Right atrium auricular region (tissue), 2 donors: ENCODE measurements at regions not wholly inside any gene's neighbourhood (a gene's known extent, or its start where the extent isn't known, plus 50 kb on each side); places are given as distances from the start of the nearest gene placed in this dataset.

ENCODE experiments used
- DNase-seq: peaks from one replicate; pipeline ENCODE4 v3.0.0-alpha.2; 2019; ENCODE audit warnings: low spot score
- H3K27ac ChIP-seq, 2 donors: fragments of 200-600 bp; sonication (generic); 1 replicate in 1 of 2; 2 replicates in 1 of 2; pipeline ENCODE4 v1.5.1; 2016 to 2019
- H3K27me3 ChIP-seq, 2 donors: fragments of 200-600 bp; sonication (generic); one replicate each; pipeline versions ENCODE4 v1.5.1 to v1.6.0; 2017 to 2019
- H3K36me3 ChIP-seq: fragments of 200-600 bp; sonication (generic); one replicate; pipeline ENCODE4 v1.5.1; 2016
- H3K4me1 ChIP-seq, 2 donors: fragments of 200-600 bp; sonication (generic); one replicate each; pipeline versions ENCODE4 v1.5.1 to v1.6.0; 2017 to 2019
- H3K4me3 ChIP-seq, 2 donors: fragments of 200-600 bp; sonication (generic); 1 replicate in 1 of 2; 2 replicates in 1 of 2; pipeline ENCODE4 v1.5.1; 2017 to 2019; ENCODE audit warnings: mild to moderate bottlenecking in 1 of 2, moderate library complexity in 1 of 2
- H3K9me3 ChIP-seq, 2 donors: fragments of 200-600 bp; sonication (generic); one replicate each; pipeline ENCODE4 v1.5.1; 2019
- TF ChIP-seq, protein P1 (sequence below), 2 donors: fragments of 200-600 bp; sonication (generic); IDR thresholded peaks; one replicate each; pipeline ENCODE4 v1.5.1; 2019; ENCODE audit warnings: antibody characterized with exemption in 2 of 2

DNA sequence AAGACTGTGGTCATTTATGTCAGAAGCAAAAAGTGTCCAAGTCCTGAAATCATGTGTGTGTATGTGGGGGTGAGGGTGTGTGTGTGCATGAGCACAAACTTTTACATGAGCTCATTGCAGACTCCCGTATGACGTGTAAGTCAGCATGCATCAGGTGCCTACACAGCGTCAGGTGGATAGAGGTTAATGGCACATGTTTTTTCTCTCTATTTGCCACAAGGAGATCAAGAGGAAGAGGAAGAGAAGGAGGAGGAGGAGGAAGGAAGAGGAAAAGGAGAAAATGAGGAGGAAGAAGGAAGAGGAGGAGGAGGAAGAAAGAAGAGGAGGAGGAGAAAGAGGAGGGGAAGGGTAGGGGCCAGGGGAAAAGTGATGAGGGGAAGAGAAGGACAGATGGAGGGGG is 178.0 kb upstream of the DYNLRB2 start:
- Histone ChIP-seq H3K27ac (no peak overlapping the region), H3K9me3 (no peaks in the 10 kb centered on the region), H3K4me1 (no peaks in the 10 kb centered on the region), H3K36me3 (no peaks in the 10 kb centered on the region), H3K27me3 (no peaks in the 10 kb centered on the region), H3K4me3 (no peak overlapping the region)
- TF ChIP-seq, protein P1, sequence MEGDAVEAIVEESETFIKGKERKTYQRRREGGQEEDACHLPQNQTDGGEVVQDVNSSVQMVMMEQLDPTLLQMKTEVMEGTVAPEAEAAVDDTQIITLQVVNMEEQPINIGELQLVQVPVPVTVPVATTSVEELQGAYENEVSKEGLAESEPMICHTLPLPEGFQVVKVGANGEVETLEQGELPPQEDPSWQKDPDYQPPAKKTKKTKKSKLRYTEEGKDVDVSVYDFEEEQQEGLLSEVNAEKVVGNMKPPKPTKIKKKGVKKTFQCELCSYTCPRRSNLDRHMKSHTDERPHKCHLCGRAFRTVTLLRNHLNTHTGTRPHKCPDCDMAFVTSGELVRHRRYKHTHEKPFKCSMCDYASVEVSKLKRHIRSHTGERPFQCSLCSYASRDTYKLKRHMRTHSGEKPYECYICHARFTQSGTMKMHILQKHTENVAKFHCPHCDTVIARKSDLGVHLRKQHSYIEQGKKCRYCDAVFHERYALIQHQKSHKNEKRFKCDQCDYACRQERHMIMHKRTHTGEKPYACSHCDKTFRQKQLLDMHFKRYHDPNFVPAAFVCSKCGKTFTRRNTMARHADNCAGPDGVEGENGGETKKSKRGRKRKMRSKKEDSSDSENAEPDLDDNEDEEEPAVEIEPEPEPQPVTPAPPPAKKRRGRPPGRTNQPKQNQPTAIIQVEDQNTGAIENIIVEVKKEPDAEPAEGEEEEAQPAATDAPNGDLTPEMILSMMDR (IDR thresholded peaks at IDR 0.05) = no peak
- DNase-seq = no peak

GRCh38 chr16:80356365-80356764 is 184.4 kb upstream of the DYNLRB2 start:
- DNase-seq = no peak
- H3K27me3 ChIP-seq = no peaks in the 10 kb centered on the region
- TF ChIP-seq, protein P1 (IDR thresholded peaks at IDR 0.05) = no peak
- H3K4me1 ChIP-seq = no peaks in the 10 kb centered on the region
- no peaks in the 10 kb centered on the region for H3K36me3 ChIP-seq
- H3K27ac ChIP-seq = no peak overlapping the region
- no peak overlapping the region for H3K4me3 ChIP-seq
- no peaks in the 10 kb centered on the region for H3K9me3 ChIP-seq

GRCh38 chr16:80355335-80355734 is 185.5 kb upstream of the DYNLRB2 start:
- no peaks in the 10 kb centered on the region for H3K9me3 ChIP-seq
- no peaks in the 10 kb centered on the region for H3K27me3 ChIP-seq
- TF ChIP-seq, protein P1 (IDR thresholded peaks at IDR 0.05) = no peak
- H3K4me1 ChIP-seq = no peaks in the 10 kb centered on the region
- DNase-seq = no peak
- H3K36me3 ChIP-seq = no peaks in the 10 kb centered on the region
- H3K4me3 ChIP-seq = no peak overlapping the region
- no peak overlapping the region for H3K27ac ChIP-seq

DNA sequence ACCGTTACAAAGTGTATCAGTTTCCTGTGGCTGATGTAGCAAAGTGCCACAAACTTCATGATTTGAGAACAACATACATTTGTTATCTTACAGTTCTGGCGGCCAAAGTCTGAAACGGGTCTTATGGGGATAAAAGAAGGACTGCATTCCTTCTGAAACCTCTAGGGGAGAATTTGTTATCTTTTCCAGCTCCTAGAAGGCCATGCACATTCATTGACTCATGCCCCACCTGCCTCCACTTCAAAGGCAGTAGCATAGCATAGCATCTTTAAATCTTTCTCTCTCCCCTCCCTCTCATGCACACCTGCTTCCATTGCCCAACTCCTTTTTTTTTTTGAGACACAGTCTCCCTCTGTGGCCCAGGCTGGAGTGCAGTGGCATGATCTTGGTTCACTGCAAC is 190.7 kb upstream of the DYNLRB2 start:
- TF ChIP-seq, protein P1 (IDR thresholded peaks at IDR 0.05) = no peak

DNA sequence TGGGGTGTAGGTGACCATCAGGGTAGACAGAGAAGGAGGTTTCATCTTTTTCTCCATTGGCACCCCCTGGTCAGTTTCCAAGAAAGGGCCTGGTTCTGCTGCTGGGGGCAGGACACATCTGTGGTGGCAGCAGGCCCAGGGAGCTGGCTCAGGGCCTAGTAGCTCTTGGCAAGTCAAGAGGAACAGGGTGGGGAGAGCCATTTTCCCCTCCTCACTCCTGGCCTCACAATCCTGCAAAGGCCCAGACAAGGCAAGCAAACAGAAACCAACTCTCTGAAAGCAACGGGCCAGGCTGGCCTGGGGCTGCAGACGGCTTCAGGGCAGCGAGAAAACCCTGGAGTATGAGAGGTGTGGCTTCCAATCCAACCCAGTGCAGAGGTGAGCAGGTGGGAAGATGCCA is 192.9 kb upstream of the DYNLRB2 start:
- Histone ChIP-seq H3K27me3 (no peaks in the 10 kb centered on the region), H3K4me1 (no peaks in the 10 kb centered on the region), H3K9me3 (peaks cover 0 to 6% of the 10 kb centered on the region in 2 donors), H3K27ac (no peak overlapping the region), H3K4me3 (no peak overlapping the region), H3K36me3 (no peaks in the 10 kb centered on the region)
- TF ChIP-seq, protein P1 (IDR thresholded peaks at IDR 0.05) = no peak
- DNase-seq = peak; percentile 49

More for the DNA sequence above, 190.7 kb upstream of the DYNLRB2 start:
- Histone ChIP-seq H3K36me3 (no peaks in the 10 kb centered on the region), H3K4me1 (no peaks in the 10 kb centered on the region), H3K27me3 (no peaks in the 10 kb centered on the region), H3K4me3 (no peak overlapping the region), H3K9me3 (peaks cover 0 to 6% of the 10 kb centered on the region in 2 donors), H3K27ac (no peak overlapping the region)
- no peak for DNase-seq

DNA sequence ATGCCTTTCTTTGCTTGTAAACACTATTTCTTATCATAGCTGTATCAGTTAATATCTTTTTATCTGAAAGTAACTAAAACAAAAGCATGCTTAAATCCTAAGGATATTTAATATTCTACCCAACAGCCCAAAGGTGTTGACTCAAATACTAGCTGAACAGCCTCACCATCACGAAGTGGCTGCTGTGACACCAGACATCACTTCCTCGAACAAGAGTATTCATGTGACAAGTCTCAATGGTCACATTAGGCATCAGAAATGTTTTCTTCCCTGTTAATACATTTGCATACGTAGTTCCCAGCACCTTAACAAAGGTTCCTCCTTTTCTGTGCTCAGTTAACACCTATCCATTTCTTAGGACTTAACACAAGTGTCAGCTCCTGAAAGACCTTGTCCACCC is 193.8 kb upstream of the DYNLRB2 start:
- Histone ChIP-seq H3K4me3 (no peak overlapping the region), H3K27ac (no peak overlapping the region), H3K9me3 (peaks cover 0 to 6% of the 10 kb centered on the region in 2 donors), H3K27me3 (no peaks in the 10 kb centered on the region), H3K4me1 (no peaks in the 10 kb centered on the region), H3K36me3 (no peaks in the 10 kb centered on the region)
- no peak for DNase-seq
- TF ChIP-seq, protein P1 (IDR thresholded peaks at IDR 0.05) = no peak
